ENCODE measurements at regions not wholly inside any gene's neighbourhood (a gene's known extent, or its start where the extent isn't known, plus 50 kb on each side); places are given as distances from the start of the nearest gene placed in this dataset.
A peak's percentile ranks its signal among the peaks of the same experiment; 100 is the strongest.

GRCh38 chr2:37839991-37840390, 85.1 kb upstream of the RMDN2 start:
- WGBS (ENCODE audit: insufficient coverage) = 94% methylated on average over 2 of the region's 3 CpGs
- DNase-seq (ENCODE audit: low read depth in 4 of 6, low spot score in 6 of 6) = no peak
- Histone ChIP-seq H3K4me3 (ENCODE audit: low read depth, low read length) (no peak overlapping the region), H3K4me1 (ENCODE audit: control insufficient read depth, insufficient read depth, low read length) (peaks cover 3% of the 10 kb centered on the region), H3K36me3 (ENCODE audit: control insufficient read depth, insufficient read depth, low read length) (no peaks in the 10 kb centered on the region), H3K9me3 (ENCODE audit: control insufficient read depth, insufficient read depth, low read length) (no peaks in the 10 kb centered on the region), H3K27me3 (ENCODE audit: control insufficient read depth, insufficient read depth, low read length) (no peaks in the 10 kb centered on the region), H3K27ac (ENCODE audit: low read depth, low read length) (no peak overlapping the region)

GRCh38 chr2:37842732-37843440, 82.2 kb upstream of the RMDN2 start:
- no peaks in the 10 kb centered on the region for H3K36me3 ChIP-seq (ENCODE audit: control insufficient read depth, insufficient read depth, low read length)
- peaks cover 3% of the 10 kb centered on the region for H3K4me1 ChIP-seq (ENCODE audit: control insufficient read depth, insufficient read depth, low read length)
- no peak overlapping the region for H3K27ac ChIP-seq (ENCODE audit: low read depth, low read length)
- H3K4me3 ChIP-seq (ENCODE audit: low read depth, low read length) = no peak overlapping the region
- peak in 2 of 6 donors; percentile 19 to 51 for DNase-seq (ENCODE audit: low read depth in 4 of 6, low spot score in 6 of 6)
- no peaks in the 10 kb centered on the region for H3K9me3 ChIP-seq (ENCODE audit: control insufficient read depth, insufficient read depth, low read length)
- no peaks in the 10 kb centered on the region for H3K27me3 ChIP-seq (ENCODE audit: control insufficient read depth, insufficient read depth, low read length)

- no peaks in the 10 kb centered on the region for H3K9me3 ChIP-seq (ENCODE audit: control insufficient read depth, insufficient read depth, low read length)
- H3K4me1 ChIP-seq (ENCODE audit: control insufficient read depth, insufficient read depth, low read length) = no peaks in the 10 kb centered on the region
- no peak overlapping the region for H3K4me3 ChIP-seq (ENCODE audit: low read depth, low read length)
- DNase-seq (ENCODE audit: low read depth in 4 of 6, low spot score in 6 of 6) = no peak
- no peak overlapping the region for H3K27ac ChIP-seq (ENCODE audit: low read depth, low read length)
- WGBS (ENCODE audit: insufficient coverage) = no CpG with 5 or more reads among the region's 1 CpG
- no peaks in the 10 kb centered on the region for H3K27me3 ChIP-seq (ENCODE audit: control insufficient read depth, insufficient read depth, low read length)
- H3K36me3 ChIP-seq (ENCODE audit: control insufficient read depth, insufficient read depth, low read length) = no peaks in the 10 kb centered on the region
Observed at GRCh38 chr2:37843556-37843955, 81.5 kb upstream of the RMDN2 start.

- Histone ChIP-seq H3K4me1 (ENCODE audit: control insufficient read depth, insufficient read depth, low read length) (no peaks in the 10 kb centered on the region), H3K36me3 (ENCODE audit: control insufficient read depth, insufficient read depth, low read length) (no peaks in the 10 kb centered on the region), H3K27me3 (ENCODE audit: control insufficient read depth, insufficient read depth, low read length) (no peaks in the 10 kb centered on the region), H3K4me3 (ENCODE audit: low read depth, low read length) (no peak overlapping the region), H3K27ac (ENCODE audit: low read depth, low read length) (no peak overlapping the region), H3K9me3 (ENCODE audit: control insufficient read depth, insufficient read depth, low read length) (no peaks in the 10 kb centered on the region)
- 31% methylated on average over 1 of the region's 1 CpG for WGBS (ENCODE audit: insufficient coverage)
- no peak for DNase-seq (ENCODE audit: low read depth in 4 of 6, low spot score in 6 of 6)
Observed at GRCh38 chr2:37846207-37846606, 78.9 kb upstream of the RMDN2 start.

GRCh38 chr2:37847792-37848191, 77.3 kb upstream of the RMDN2 start:
- H3K9me3 ChIP-seq (ENCODE audit: control insufficient read depth, insufficient read depth, low read length) = no peaks in the 10 kb centered on the region
- no peaks in the 10 kb centered on the region for H3K4me1 ChIP-seq (ENCODE audit: control insufficient read depth, insufficient read depth, low read length)
- no peak overlapping the region for H3K27ac ChIP-seq (ENCODE audit: low read depth, low read length)
- no peak for DNase-seq (ENCODE audit: low read depth in 4 of 6, low spot score in 6 of 6)
- no peak overlapping the region for H3K4me3 ChIP-seq (ENCODE audit: low read depth, low read length)
- H3K27me3 ChIP-seq (ENCODE audit: control insufficient read depth, insufficient read depth, low read length) = no peaks in the 10 kb centered on the region
- H3K36me3 ChIP-seq (ENCODE audit: control insufficient read depth, insufficient read depth, low read length) = no peaks in the 10 kb centered on the region
- 98% methylated on average over 2 of the region's 5 CpGs for WGBS (ENCODE audit: insufficient coverage)

GRCh38 chr2:37848451-37848850, 76.6 kb upstream of the RMDN2 start:
- Histone ChIP-seq H3K27me3 (ENCODE audit: control insufficient read depth, insufficient read depth, low read length) (no peaks in the 10 kb centered on the region), H3K9me3 (ENCODE audit: control insufficient read depth, insufficient read depth, low read length) (no peaks in the 10 kb centered on the region), H3K4me1 (ENCODE audit: control insufficient read depth, insufficient read depth, low read length) (no peaks in the 10 kb centered on the region), H3K27ac (ENCODE audit: low read depth, low read length) (no peak overlapping the region), H3K4me3 (ENCODE audit: low read depth, low read length) (no peak overlapping the region), H3K36me3 (ENCODE audit: control insufficient read depth, insufficient read depth, low read length) (no peaks in the 10 kb centered on the region)
- WGBS (ENCODE audit: insufficient coverage) = 100% methylated on average over 1 of the region's 2 CpGs
- no peak for DNase-seq (ENCODE audit: low read depth in 4 of 6, low spot score in 6 of 6)

- Histone ChIP-seq H3K4me3 (ENCODE audit: low read depth, low read length) (no peak overlapping the region), H3K9me3 (ENCODE audit: control insufficient read depth, insufficient read depth, low read length) (no peaks in the 10 kb centered on the region), H3K27me3 (ENCODE audit: control insufficient read depth, insufficient read depth, low read length) (no peaks in the 10 kb centered on the region), H3K36me3 (ENCODE audit: control insufficient read depth, insufficient read depth, low read length) (no peaks in the 10 kb centered on the region), H3K4me1 (ENCODE audit: control insufficient read depth, insufficient read depth, low read length) (no peaks in the 10 kb centered on the region), H3K27ac (ENCODE audit: low read depth, low read length) (no peak overlapping the region)
- no CpG with 5 or more reads among the region's 2 CpGs for WGBS (ENCODE audit: insufficient coverage)
- DNase-seq (ENCODE audit: low read depth in 4 of 6, low spot score in 6 of 6) = no peak
Observed at GRCh38 chr2:37849911-37850310, 75.2 kb upstream of the RMDN2 start.

- H3K27ac ChIP-seq (ENCODE audit: low read depth, low read length) = peak overlapping the region; percentile 29
Observed at GRCh38 chr2:37851428-37851827, 73.7 kb upstream of the RMDN2 start.

GRCh38 chr2:37851828-37852584, 73.1 kb upstream of the RMDN2 start:
- H3K27me3 ChIP-seq (ENCODE audit: control insufficient read depth, insufficient read depth, low read length) = no peaks in the 10 kb centered on the region
- H3K4me1 ChIP-seq (ENCODE audit: control insufficient read depth, insufficient read depth, low read length) = peaks cover 14% of the 10 kb centered on the region
- H3K36me3 ChIP-seq (ENCODE audit: control insufficient read depth, insufficient read depth, low read length) = no peaks in the 10 kb centered on the region
- DNase-seq (ENCODE audit: low read depth in 4 of 6, low spot score in 6 of 6) = no peak
- no peaks in the 10 kb centered on the region for H3K9me3 ChIP-seq (ENCODE audit: control insufficient read depth, insufficient read depth, low read length)
- no peak overlapping the region for H3K4me3 ChIP-seq (ENCODE audit: low read depth, low read length)
- peak overlapping the region; percentile 29 for H3K27ac ChIP-seq (ENCODE audit: low read depth, low read length)
- WGBS (ENCODE audit: insufficient coverage) = 75% methylated on average over 1 of the region's 3 CpGs

More at GRCh38 chr2:37851428-37851827, 73.7 kb upstream of the RMDN2 start:
- Histone ChIP-seq H3K9me3 (ENCODE audit: control insufficient read depth, insufficient read depth, low read length) (no peaks in the 10 kb centered on the region), H3K4me3 (ENCODE audit: low read depth, low read length) (no peak overlapping the region), H3K36me3 (ENCODE audit: control insufficient read depth, insufficient read depth, low read length) (no peaks in the 10 kb centered on the region), H3K27me3 (ENCODE audit: control insufficient read depth, insufficient read depth, low read length) (no peaks in the 10 kb centered on the region), H3K4me1 (ENCODE audit: control insufficient read depth, insufficient read depth, low read length) (peaks cover 13% of the 10 kb centered on the region)
- no peak for DNase-seq (ENCODE audit: low read depth in 4 of 6, low spot score in 6 of 6)
- no CpG with 5 or more reads among the region's 4 CpGs for WGBS (ENCODE audit: insufficient coverage)

GRCh38 chr2:37852585-37853014, 72.5 kb upstream of the RMDN2 start:
- Histone ChIP-seq H3K27ac (ENCODE audit: low read depth, low read length) (no peak overlapping the region), H3K27me3 (ENCODE audit: control insufficient read depth, insufficient read depth, low read length) (no peaks in the 10 kb centered on the region), H3K4me1 (ENCODE audit: control insufficient read depth, insufficient read depth, low read length) (peaks cover 14% of the 10 kb centered on the region), H3K4me3 (ENCODE audit: low read depth, low read length) (no peak overlapping the region), H3K9me3 (ENCODE audit: control insufficient read depth, insufficient read depth, low read length) (no peaks in the 10 kb centered on the region), H3K36me3 (ENCODE audit: control insufficient read depth, insufficient read depth, low read length) (no peaks in the 10 kb centered on the region)
- WGBS (ENCODE audit: insufficient coverage) = 100% methylated on average over 1 of the region's 1 CpG
- no peak for DNase-seq (ENCODE audit: low read depth in 4 of 6, low spot score in 6 of 6)

Data from spinal cord (tissue), 9 donors.